Activated T-helper 2 cell treated with anti-CD3 and anti-CD28 coated beads, Interferon-gamma antibody, Interleukin-2, Interleukin-4, amounts not matched to agents 10 μg/mL and 5 μg/mL and 100 μg/mL, durations not matched to agents 14 hours and 24 hours and 36 hours (primary cell): ENCODE measurements at regions not wholly inside any gene's neighbourhood (a gene's known extent, or its start where the extent isn't known, plus 50 kb on each side); places are given as distances from the start of the nearest gene placed in this dataset.

ENCODE experiments used
- DNase-seq: peaks from one replicate; pipeline ENCODE4 v3.0.0; 2021; ENCODE audit warnings: low spot score
- H3K27ac Mint-ChIP-seq: one replicate; pipeline ENCODE4 v1.8.0; 2021; ENCODE audit warnings: mixed read lengths
- H3K27me3 Mint-ChIP-seq: one replicate; pipeline ENCODE4 v1.8.0; 2021; ENCODE audit warnings: low read depth, mixed read lengths
- H3K36me3 Mint-ChIP-seq: one replicate; pipeline ENCODE4 v1.8.0; 2021; ENCODE audit warnings: low read depth, mixed read lengths
- H3K4me1 Mint-ChIP-seq: one replicate; pipeline ENCODE4 v1.8.0; 2021; ENCODE audit warnings: low read depth, mixed read lengths
- H3K4me3 Mint-ChIP-seq: one replicate; pipeline ENCODE4 v1.8.0; 2021; ENCODE audit warnings: low read depth, mild to moderate bottlenecking, moderate library complexity, mixed read lengths
- H3K9me3 Mint-ChIP-seq: one replicate; pipeline ENCODE4 v1.8.0; 2021; ENCODE audit warnings: mixed read lengths
- intact Hi-C: fragments of 100-400 bp; cut with micrococcal nuclease; formaldehyde crosslinking; loops from one replicate; pipeline ENCODE4 v1.15.1; 2023

DNA sequence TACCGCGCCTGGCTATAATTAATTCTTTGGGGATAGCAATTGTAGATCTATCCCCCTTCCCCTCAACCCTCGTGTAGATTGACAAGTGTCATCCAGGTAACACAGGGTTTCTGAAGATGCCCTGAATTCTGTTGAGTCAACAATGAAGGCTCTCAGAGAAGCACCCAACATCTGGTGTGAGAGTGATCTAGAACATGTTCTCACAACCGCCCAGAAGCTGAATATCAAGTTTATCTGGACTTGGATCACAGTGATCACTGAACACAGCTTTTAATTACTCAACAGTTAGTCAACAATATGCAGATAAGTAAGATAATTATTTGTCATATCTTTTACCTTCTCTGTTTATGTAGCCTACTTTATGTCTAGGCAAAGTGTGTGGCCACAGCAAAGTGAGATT lies 204.2 kb upstream of the RGMB start:
- no peak overlapping the region for H3K4me3 Mint-ChIP-seq
- no peaks in the 10 kb centered on the region for H3K27me3 Mint-ChIP-seq
- H3K4me1 Mint-ChIP-seq, result no peaks in the 10 kb centered on the region
- no peaks in the 10 kb centered on the region for H3K9me3 Mint-ChIP-seq
- no peak for DNase-seq
- intact Hi-C loops, result no loop called here
- no peaks in the 10 kb centered on the region for H3K36me3 Mint-ChIP-seq
- H3K27ac Mint-ChIP-seq, result no peak overlapping the region

DNA sequence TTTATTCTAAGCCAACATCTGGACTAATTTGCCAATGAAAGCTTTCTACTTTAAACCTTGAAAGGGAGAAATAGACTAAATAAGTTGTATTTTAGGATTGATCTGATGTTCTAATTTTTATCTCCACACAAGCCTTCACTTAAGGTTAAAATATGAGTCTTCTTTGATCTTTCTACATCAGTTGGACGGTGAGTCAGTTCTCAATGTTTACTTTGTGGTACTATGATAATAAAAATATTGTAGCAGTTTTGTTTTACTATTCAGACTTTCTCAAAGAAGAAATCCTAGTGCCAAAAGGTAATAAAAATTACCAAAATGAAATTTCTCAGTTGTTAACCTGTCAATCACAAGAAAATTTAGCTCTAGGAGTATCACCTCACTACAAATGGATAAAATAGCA lies 203.5 kb upstream of the RGMB start:
- Mint-ChIP-seq H3K4me3 (no peak overlapping the region), H3K27me3 (no peaks in the 10 kb centered on the region), H3K36me3 (no peaks in the 10 kb centered on the region), H3K27ac (no peak overlapping the region), H3K4me1 (no peaks in the 10 kb centered on the region), H3K9me3 (no peaks in the 10 kb centered on the region)
- intact Hi-C loops, result no loop called here
- DNase-seq, result no peak

DNA sequence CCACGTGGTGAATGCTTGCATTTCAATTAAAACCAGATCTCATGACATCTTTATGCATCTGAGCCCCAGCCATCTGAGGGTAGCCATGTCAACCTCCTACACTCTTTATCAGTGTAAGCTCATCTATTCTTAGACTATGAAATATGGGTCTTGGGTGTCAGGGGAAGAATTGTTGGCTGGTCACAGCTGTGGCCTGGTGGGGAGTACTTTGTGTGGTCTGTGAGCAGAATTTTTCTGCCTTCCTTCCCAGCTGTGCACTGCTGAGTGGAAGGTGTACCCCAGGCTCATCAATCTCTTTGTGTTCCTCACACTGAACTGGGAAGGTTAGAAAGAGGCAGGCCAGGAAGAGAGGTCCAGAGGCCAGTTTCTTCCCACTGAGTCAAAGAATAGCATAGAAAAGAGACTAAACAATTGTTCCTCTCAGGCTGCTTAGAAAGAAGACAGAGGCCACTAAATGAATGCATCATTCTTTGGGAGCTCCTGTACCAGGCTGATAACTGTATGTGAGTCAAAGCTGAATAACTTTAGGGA lies 202.7 kb upstream of the RGMB start:
- H3K27ac Mint-ChIP-seq, result no peak overlapping the region

DNA sequence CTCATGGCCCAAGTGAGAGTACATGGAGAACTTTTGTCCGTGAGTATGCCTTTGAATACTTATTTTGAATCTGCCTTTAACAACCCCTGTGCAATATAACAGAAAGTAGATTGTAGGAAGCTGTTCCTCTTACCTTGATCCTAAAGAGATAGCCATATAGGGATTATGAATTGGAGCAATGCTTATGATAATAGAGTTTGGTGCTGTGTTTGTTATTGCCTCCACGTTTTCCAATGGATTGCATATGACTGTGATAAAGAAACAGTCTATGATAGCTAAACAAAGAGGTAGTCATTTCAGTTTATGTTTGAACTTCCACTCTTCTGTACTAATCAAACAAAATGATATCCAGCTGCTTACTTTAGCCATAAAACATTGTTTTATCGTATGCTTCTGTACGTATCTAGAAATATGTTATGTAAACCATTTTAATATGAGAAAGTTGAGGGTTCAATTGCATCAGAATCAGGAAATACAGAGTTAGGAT lies 199.6 kb upstream of the RGMB start:
- Mint-ChIP-seq H3K4me1 (no peaks in the 10 kb centered on the region), H3K27me3 (no peaks in the 10 kb centered on the region), H3K27ac (no peak overlapping the region)

More for the DNA sequence above, 202.7 kb upstream of the RGMB start:
- no peaks in the 10 kb centered on the region for H3K4me1 Mint-ChIP-seq
- intact Hi-C loops, result no loop called here
- DNase-seq, result no peak
- no peaks in the 10 kb centered on the region for H3K9me3 Mint-ChIP-seq
- H3K36me3 Mint-ChIP-seq, result no peaks in the 10 kb centered on the region
- H3K4me3 Mint-ChIP-seq, result no peak overlapping the region
- no peaks in the 10 kb centered on the region for H3K27me3 Mint-ChIP-seq

DNA sequence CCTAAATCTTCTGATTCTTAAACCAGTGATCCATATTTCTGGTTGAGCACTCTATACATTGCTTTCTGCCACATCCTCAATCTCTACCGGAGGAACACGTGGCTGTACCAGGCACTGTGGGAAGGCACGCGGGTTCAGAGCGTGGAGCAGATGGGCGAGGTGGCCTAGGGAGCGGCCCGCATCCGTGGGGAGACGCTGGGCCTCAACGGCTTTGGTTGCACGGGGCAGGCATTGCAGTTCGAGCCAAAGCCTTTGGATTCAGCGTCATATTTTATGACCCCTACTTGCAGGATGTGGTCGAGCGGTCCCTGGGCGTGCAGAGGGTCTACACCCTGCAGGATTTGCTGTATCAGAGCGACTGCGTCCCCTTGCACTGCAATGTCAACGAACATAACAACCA lies 197.2 kb upstream of the RGMB start:
- Mint-ChIP-seq H3K9me3 (no peaks in the 10 kb centered on the region), H3K27me3 (no peaks in the 10 kb centered on the region), H3K4me3 (no peak overlapping the region), H3K36me3 (no peaks in the 10 kb centered on the region), H3K4me1 (no peaks in the 10 kb centered on the region), H3K27ac (no peak overlapping the region)
- no peak for DNase-seq
- intact Hi-C loops, result no loop called here

More for the DNA sequence above, 199.6 kb upstream of the RGMB start:
- Mint-ChIP-seq H3K4me3 (no peak overlapping the region), H3K36me3 (no peaks in the 10 kb centered on the region), H3K9me3 (no peaks in the 10 kb centered on the region)
- intact Hi-C loops, result no loop called here
- DNase-seq, result no peak

DNA sequence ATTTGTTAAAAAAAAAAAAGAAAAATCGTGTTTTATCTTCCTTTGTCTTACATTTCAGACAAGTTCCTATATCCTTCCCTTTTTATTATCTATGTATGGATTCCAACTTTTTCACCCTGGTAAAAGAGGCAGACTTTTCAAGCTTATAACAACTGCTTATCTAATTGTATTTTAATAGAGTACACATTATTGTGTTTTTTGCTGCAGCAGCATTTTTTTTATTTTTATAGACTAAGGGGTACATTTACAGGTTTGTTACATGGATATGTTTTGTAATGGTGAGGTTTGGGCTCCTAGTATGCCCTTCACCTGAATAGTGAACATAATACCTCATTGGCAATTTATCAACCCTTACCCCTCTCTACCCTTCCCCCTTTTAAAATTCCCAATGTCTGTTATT lies 195.0 kb upstream of the RGMB start:
- Mint-ChIP-seq H3K27me3 (no peaks in the 10 kb centered on the region), H3K27ac (no peak overlapping the region), H3K36me3 (no peaks in the 10 kb centered on the region), H3K4me1 (no peaks in the 10 kb centered on the region), H3K9me3 (no peaks in the 10 kb centered on the region), H3K4me3 (no peak overlapping the region)
- intact Hi-C loops, result no loop called here
- DNase-seq, result no peak

DNA sequence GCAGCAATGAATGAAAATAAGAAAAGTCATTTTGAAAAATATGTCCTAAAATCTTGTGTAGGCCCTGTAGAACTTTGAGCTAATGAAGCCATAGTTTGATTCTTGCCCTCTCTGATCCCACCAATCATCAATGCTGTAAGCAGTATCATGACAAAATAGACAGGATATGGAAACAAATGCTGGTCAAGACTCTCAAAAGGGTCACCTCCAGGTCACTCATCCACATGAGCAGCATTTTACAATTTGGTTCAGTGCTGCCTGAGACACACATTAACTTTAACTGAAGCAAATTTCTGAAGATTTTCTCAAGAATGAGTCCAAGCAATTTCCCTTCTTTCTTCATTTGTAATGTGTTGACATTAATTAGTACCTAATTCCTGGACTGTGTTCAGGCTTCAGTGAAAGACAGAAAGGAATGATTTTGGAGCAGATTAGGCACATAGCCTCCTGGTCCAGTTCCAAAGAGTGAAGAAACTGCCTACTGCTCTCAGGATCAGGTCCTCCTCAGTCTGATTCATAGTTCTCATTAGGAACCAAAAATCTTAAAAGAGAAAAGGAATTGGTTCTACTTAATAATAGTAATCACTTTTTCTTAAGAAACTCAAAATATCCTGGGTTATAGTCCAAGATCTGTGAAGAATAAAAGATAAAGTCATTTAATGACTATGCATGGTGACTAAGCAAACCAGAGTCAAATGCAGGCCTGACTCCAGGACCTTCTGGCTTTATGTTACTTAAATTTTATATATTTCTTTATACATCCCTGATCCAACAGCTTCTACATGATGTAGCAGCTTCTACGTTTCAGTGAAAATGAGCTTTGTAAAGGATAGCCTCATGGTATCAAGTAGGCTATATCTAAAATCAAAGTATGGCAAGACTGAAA lies 192.1 kb upstream of the RGMB start:
- intact Hi-C loops, result no loop called here
- Mint-ChIP-seq H3K36me3 (no peaks in the 10 kb centered on the region), H3K27me3 (no peaks in the 10 kb centered on the region), H3K27ac (no peak overlapping the region), H3K4me1 (no peaks in the 10 kb centered on the region), H3K9me3 (no peaks in the 10 kb centered on the region), H3K4me3 (no peak overlapping the region)
- no peak for DNase-seq

DNA sequence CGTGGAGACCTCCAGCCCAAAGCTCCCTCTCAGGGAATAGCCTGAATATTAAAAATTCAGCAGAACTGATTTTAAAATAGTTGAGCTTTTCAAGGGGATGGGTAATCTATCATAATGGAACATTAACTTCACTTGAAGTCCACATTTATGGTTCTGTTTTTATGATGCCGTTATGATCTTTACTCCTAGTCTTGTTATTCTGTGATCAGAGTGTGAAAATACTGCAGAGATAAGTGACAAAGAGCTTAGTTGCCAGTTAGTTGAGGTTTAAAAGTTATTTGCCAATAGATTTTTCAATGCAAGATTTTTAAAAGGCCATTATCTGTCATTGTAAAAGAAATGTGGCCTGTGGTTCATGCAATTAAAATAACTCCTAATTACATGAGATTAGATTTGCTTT lies 189.9 kb upstream of the RGMB start:
- no peak overlapping the region for H3K4me3 Mint-ChIP-seq

DNA sequence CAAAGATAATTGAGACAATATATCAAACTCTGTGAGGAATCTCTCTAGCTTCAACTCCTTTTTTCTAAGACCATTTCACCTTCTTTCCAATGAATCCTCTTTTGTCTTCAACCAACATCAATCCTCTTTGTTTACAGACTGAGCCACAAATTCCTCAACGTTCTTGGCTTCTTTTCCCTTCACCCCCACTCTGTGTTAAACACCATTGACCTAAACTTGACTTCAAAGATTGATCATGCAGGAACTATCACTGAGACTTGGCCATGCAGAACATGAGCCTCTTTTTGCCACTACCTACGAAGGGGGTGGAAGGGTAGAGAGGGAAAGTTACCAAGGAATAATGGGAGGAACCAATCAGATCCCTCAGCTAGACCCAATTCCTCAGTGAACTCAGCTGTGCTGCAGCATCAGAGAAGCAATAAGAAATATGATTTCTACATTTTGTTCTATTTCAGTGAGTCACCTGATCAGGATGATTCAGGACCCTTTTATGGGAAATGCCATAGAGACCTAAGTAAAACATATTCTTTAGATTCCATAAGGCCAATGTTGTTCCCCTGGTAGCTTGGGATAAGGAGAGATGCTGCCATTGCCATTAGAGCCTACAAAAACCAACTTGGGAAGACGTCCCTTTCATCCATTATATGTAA lies 187.7 kb upstream of the RGMB start:
- Mint-ChIP-seq H3K4me3 (no peak overlapping the region), H3K4me1 (no peaks in the 10 kb centered on the region), H3K36me3 (no peaks in the 10 kb centered on the region), H3K27ac (no peak overlapping the region), H3K27me3 (no peaks in the 10 kb centered on the region), H3K9me3 (no peaks in the 10 kb centered on the region)
- intact Hi-C loops, result no loop called here
- DNase-seq, result no peak

More for the DNA sequence above, 189.9 kb upstream of the RGMB start:
- Mint-ChIP-seq H3K4me1 (no peaks in the 10 kb centered on the region), H3K27me3 (no peaks in the 10 kb centered on the region), H3K27ac (no peak overlapping the region), H3K9me3 (no peaks in the 10 kb centered on the region), H3K36me3 (no peaks in the 10 kb centered on the region)
- DNase-seq, result no peak
- intact Hi-C loops, result no loop called here

DNA sequence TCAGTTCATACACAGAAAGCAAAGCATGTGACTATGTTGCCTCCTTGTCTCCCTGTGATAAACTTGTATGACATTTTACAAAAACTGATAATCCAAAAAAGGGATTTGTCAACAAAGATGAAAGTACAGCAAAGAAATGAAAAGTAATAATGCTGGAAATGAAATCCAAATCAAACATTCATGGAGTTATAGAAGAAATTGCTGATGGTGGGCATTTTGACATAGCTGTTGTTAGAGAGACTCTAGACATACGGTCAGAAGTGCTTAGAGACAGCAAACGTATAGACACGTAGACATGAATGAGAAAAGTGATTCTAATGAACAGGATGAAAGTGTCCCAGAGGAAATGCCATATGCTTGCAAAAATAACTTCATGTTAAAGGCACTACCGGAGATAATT lies 186.9 kb upstream of the RGMB start:
- Mint-ChIP-seq H3K27ac (no peak overlapping the region), H3K27me3 (no peaks in the 10 kb centered on the region), H3K4me3 (no peak overlapping the region), H3K36me3 (no peaks in the 10 kb centered on the region), H3K4me1 (no peaks in the 10 kb centered on the region), H3K9me3 (no peaks in the 10 kb centered on the region)
- DNase-seq, result no peak
- intact Hi-C loops, result no loop called here

DNA sequence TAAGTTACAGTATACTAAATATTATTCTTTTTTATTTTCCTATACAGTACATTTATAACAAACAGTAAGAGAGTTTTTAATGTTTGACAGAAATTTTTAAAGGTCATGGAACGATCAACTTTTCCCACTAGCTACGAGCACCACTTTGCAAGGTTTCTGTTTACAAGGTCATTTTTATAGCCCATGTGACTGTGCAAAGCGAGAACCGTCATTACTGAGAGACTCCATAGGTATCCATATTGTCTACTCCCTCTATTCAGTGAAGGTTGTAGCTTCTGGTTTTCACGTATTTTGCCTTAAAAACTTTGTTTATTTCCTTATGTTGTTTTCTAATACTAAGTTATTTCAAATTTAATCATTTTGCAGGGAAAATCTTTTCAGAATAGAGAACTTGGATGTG lies 186.3 kb upstream of the RGMB start:
- DNase-seq, result no peak
- Mint-ChIP-seq H3K36me3 (no peaks in the 10 kb centered on the region), H3K4me1 (no peaks in the 10 kb centered on the region), H3K4me3 (no peak overlapping the region), H3K27me3 (no peaks in the 10 kb centered on the region), H3K27ac (no peak overlapping the region), H3K9me3 (no peaks in the 10 kb centered on the region)
- intact Hi-C loops, result no loop called here

DNA sequence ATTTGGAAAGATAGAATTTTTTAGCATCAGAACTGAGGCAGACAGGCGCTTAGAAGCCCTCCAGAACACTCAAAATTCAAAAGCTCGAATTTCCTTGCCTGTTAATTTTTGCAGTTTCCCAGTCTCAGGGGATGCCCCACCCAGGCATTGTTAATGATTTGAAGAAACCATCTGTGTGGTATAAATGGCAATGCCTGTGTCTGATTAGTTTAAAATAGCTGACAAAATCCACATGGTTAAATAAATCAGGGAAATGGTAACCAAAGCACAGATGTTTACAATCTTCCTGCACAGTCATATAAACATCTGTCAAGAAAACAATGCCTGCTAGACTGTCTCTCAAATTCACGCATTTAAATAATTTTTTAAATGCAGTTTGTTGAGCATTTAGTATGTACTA lies 185.2 kb upstream of the RGMB start:
- Mint-ChIP-seq H3K27me3 (no peaks in the 10 kb centered on the region), H3K4me1 (no peaks in the 10 kb centered on the region), H3K9me3 (no peaks in the 10 kb centered on the region), H3K27ac (no peak overlapping the region), H3K36me3 (no peaks in the 10 kb centered on the region), H3K4me3 (no peak overlapping the region)
- intact Hi-C loops, result no loop called here
- no peak for DNase-seq

DNA sequence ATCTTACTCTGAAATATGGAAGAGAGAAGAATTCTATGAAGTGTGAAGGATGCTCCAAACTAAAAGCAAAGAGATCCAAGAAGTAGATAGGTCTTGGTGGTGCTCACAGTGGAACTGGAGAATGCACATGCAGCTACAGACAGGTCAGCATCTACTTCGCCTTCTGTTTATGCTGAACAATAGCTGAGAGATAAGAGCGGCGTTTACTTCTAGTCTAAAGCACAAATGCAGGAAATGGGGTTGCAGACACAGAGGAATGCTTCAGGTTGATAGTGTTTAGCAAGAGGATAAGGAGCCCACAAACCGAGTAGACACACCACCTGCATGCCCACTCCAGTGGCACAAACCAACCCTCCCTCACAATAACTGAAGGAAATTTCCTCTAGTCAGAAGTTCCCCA lies 180.0 kb upstream of the RGMB start:
- no peaks in the 10 kb centered on the region for H3K36me3 Mint-ChIP-seq

More for the DNA sequence above, 180.0 kb upstream of the RGMB start:
- no peaks in the 10 kb centered on the region for H3K4me1 Mint-ChIP-seq
- peaks cover 4% of the 10 kb centered on the region for H3K9me3 Mint-ChIP-seq
- H3K4me3 Mint-ChIP-seq, result no peak overlapping the region
- no peak for DNase-seq
- intact Hi-C loops, result no loop called here
- no peak overlapping the region for H3K27ac Mint-ChIP-seq
- H3K27me3 Mint-ChIP-seq, result no peaks in the 10 kb centered on the region
